ENCODE measurements at regions not wholly inside any gene's neighbourhood (a gene's known extent, or its start where the extent isn't known, plus 50 kb on each side); places are given as distances from the start of the nearest gene placed in this dataset.

GRCh38 chr18:51998066-51998465, 341.9 kb upstream of the DCC start:
- no peaks in the 10 kb centered on the region for H3K9me2 ChIP-seq (replicated peaks; ENCODE audit: control insufficient read depth, low read length)
- no peak overlapping the region for H3K27ac ChIP-seq (ENCODE audit: low read depth, low read length)
- H3K79me2 ChIP-seq (ENCODE audit: control insufficient read depth, low read length): no peaks in the 10 kb centered on the region
- no peaks in the 10 kb centered on the region for H3K27me3 ChIP-seq (ENCODE audit: control insufficient read depth, low read length)
- H3K4me3 ChIP-seq (ENCODE audit: low read length): no peak overlapping the region
- TF ChIP-seq CTCF (IDR thresholded peaks at IDR 0.05; ENCODE audit: low read depth, low read length, poor library complexity, severe bottlenecking) (no peak), EZH2phosphoT487 (IDR thresholded peaks at IDR 0.05; ENCODE audit: borderline replicate concordance, low read length) (no peak)
- no peaks in the 10 kb centered on the region for H3K4me1 ChIP-seq (ENCODE audit: control insufficient read depth, low read length)
- H3K4me2 ChIP-seq (ENCODE audit: low read length): no peak overlapping the region
- no peaks in the 10 kb centered on the region for H4K20me1 ChIP-seq (ENCODE audit: control insufficient read depth, insufficient read depth, low read depth, low read length)
- no peaks in the 10 kb centered on the region for H3K9me3 ChIP-seq (ENCODE audit: control insufficient read depth, insufficient read depth, low read length)
- H3F3A ChIP-seq (ENCODE audit: control insufficient read depth, insufficient read depth): no peaks in the 10 kb centered on the region
- no peaks in the 10 kb centered on the region for H3K36me3 ChIP-seq (ENCODE audit: control insufficient read depth, low read length)

DNA sequence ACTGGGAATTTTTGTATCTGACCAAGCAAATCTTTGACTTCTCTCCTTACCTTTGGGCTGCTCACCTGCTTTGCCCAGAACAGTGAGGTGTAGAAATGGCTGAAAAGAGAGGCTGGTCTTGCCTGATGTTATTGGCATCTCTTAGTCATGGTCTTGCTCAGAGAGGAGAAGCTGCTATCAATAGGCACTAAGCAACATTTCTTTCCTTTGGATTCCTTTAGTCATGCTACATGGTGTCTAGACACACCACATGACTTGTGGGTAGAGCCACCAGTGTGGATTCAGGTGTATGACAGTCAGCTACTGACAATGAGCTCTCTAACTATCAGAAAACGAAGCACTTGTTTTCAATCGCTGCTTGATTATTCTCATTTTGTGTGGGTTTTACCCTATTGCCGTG, 341.3 kb upstream of the DCC start:
- Histone ChIP-seq H3K4me2 (ENCODE audit: low read length) (no peak overlapping the region), H3K27ac (ENCODE audit: low read depth, low read length) (no peak overlapping the region)

DNA sequence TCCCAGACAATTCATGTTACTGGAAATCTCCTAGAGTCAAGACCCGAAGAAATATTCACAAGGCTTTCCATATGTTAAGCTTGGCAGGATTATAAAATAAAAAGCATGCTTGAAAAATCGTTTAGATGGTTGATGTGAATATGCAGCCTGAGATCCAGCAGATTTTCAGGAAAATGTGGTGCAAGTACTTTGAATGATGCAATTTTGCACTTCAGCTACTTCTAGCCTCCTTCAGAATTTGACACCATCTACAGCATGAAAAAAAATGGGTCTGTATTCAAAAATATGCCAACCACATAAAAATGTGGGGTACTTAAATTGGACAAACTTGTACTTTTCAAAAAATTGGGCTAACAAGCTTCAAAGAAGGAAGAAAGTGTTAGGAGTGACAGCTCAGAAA, 340.6 kb upstream of the DCC start:
- no peak overlapping the region for H3K4me2 ChIP-seq (ENCODE audit: low read length)

More for the DNA sequence above, 341.3 kb upstream of the DCC start:
- Histone ChIP-seq H3K27me3 (ENCODE audit: control insufficient read depth, low read length) (no peaks in the 10 kb centered on the region), H3K4me3 (ENCODE audit: low read length) (no peak overlapping the region), H3K9me2 (replicated peaks; ENCODE audit: control insufficient read depth, low read length) (no peaks in the 10 kb centered on the region), H3F3A (ENCODE audit: control insufficient read depth, insufficient read depth) (no peaks in the 10 kb centered on the region), H4K20me1 (ENCODE audit: control insufficient read depth, insufficient read depth, low read depth, low read length) (no peaks in the 10 kb centered on the region), H3K9me3 (ENCODE audit: control insufficient read depth, insufficient read depth, low read length) (no peaks in the 10 kb centered on the region), H3K4me1 (ENCODE audit: control insufficient read depth, low read length) (no peaks in the 10 kb centered on the region), H3K79me2 (ENCODE audit: control insufficient read depth, low read length) (no peaks in the 10 kb centered on the region), H3K36me3 (ENCODE audit: control insufficient read depth, low read length) (no peaks in the 10 kb centered on the region)
- TF ChIP-seq CTCF (IDR thresholded peaks at IDR 0.05; ENCODE audit: low read depth, low read length, poor library complexity, severe bottlenecking) (no peak), EZH2phosphoT487 (IDR thresholded peaks at IDR 0.05; ENCODE audit: borderline replicate concordance, low read length) (no peak)

More for the DNA sequence above, 340.6 kb upstream of the DCC start:
- H3K4me3 ChIP-seq (ENCODE audit: low read length): no peak overlapping the region
- H4K20me1 ChIP-seq (ENCODE audit: control insufficient read depth, insufficient read depth, low read depth, low read length): no peaks in the 10 kb centered on the region
- H3K36me3 ChIP-seq (ENCODE audit: control insufficient read depth, low read length): no peaks in the 10 kb centered on the region
- no peak for TF ChIP-seq EZH2phosphoT487 (IDR thresholded peaks at IDR 0.05; ENCODE audit: borderline replicate concordance, low read length)
- TF ChIP-seq CTCF (IDR thresholded peaks at IDR 0.05; ENCODE audit: low read depth, low read length, poor library complexity, severe bottlenecking): no peak
- H3K4me1 ChIP-seq (ENCODE audit: control insufficient read depth, low read length): no peaks in the 10 kb centered on the region
- H3K27ac ChIP-seq (ENCODE audit: low read depth, low read length): no peak overlapping the region
- H3K79me2 ChIP-seq (ENCODE audit: control insufficient read depth, low read length): no peaks in the 10 kb centered on the region
- H3K27me3 ChIP-seq (ENCODE audit: control insufficient read depth, low read length): no peaks in the 10 kb centered on the region
- no peaks in the 10 kb centered on the region for H3K9me2 ChIP-seq (replicated peaks; ENCODE audit: control insufficient read depth, low read length)
- H3F3A ChIP-seq (ENCODE audit: control insufficient read depth, insufficient read depth): no peaks in the 10 kb centered on the region
- no peaks in the 10 kb centered on the region for H3K9me3 ChIP-seq (ENCODE audit: control insufficient read depth, insufficient read depth, low read length)

Data from DOHH2 (cell line).